PC-9 (cell line): ENCODE measurements at regions not wholly inside any gene's neighbourhood (a gene's known extent, or its start where the extent isn't known, plus 50 kb on each side); places are given as distances from the start of the nearest gene placed in this dataset.

Experiments used
- BruUV-seq: library from RNA; stranded (reverse); fragments of 400-500 nt; replicated peaks from 2 replicates; lab custom pipeline; 2021; lab: Mats Ljungman, UMichigan
- CTCF ChIA-PET: fragments of 300-600 bp; sonication (Branson Sonifier 250); formaldehyde crosslinking; loops from one replicate; lab custom pipeline; 2022; ENCODE audit warnings: antibody characterized with exemption; lab: Charles Lee
- POLR2A ChIA-PET: fragments of 300-600 bp; sonication (Branson Sonifier 250); formaldehyde crosslinking; loops from one replicate; lab custom pipeline; 2022; ENCODE audit warnings: antibody characterized with exemption; ENCODE audit not compliant: unreplicated experiment; lab: Charles Lee
- DNase-seq, 2 experiments: peaks; one replicate each; pipeline versions ENCODE4 v3.0.0 to v3.0.0-alpha.2; 2015 to 2022; ENCODE audit warnings: mixed read lengths in 1 of 2
- H2AFZ ChIP-seq: fragments of 200-600 bp; sonication (generic); 2 replicates; pipeline ENCODE4 v1.8.1; 2017; ENCODE audit warnings: antibody characterized with exemption
- H3F3A ChIP-seq: fragments of 200-600 bp; sonication (generic); 2 replicates; pipeline ENCODE4 v1.8.1; 2017; ENCODE audit warnings: antibody characterized with exemption, mild to moderate bottlenecking, low read depth; ENCODE audit not compliant: insufficient read depth
- H3K27ac ChIP-seq: fragments of 200-600 bp; sonication (generic); 2 replicates; pipeline ENCODE4 v1.6.1; 2016; ENCODE audit warnings: mixed run types
- H3K27me3 ChIP-seq: fragments of 200-600 bp; sonication (generic); 2 replicates; pipeline ENCODE4 v1.6.1; 2016; ENCODE audit warnings: low read depth, mixed run types; ENCODE audit not compliant: insufficient read depth
- H3K36me3 ChIP-seq: fragments of 200-600 bp; sonication (generic); 2 replicates; pipeline ENCODE4 v1.6.1; 2016; ENCODE audit warnings: low read depth, mixed run types
- H3K4me1 ChIP-seq: fragments of 200-600 bp; sonication (generic); replicated peaks from 2 replicates; pipeline ENCODE4 v1.6.1; 2016; ENCODE audit warnings: mixed run types; ENCODE audit not compliant: insufficient read depth
- H3K4me2 ChIP-seq: fragments of 200-600 bp; sonication (generic); 2 replicates; pipeline ENCODE4 v1.6.1; 2017; ENCODE audit warnings: mixed run types
- H3K4me3 ChIP-seq: fragments of 200-600 bp; sonication (generic); 2 replicates; pipeline ENCODE4 v1.6.1; 2016; ENCODE audit warnings: mixed run types
- H3K79me2 ChIP-seq: fragments of 200-600 bp; sonication (generic); 2 replicates; pipeline ENCODE4 v1.6.1; 2017; ENCODE audit warnings: low read depth, mixed run types
- H3K9me2 ChIP-seq: fragments of 200-600 bp; sonication (generic); 2 replicates; pipeline ENCODE4 v1.8.1; 2017; ENCODE audit warnings: mild to moderate bottlenecking; ENCODE audit not compliant: insufficient read depth
- H3K9me3 ChIP-seq: fragments of 200-600 bp; sonication (generic); 2 replicates; pipeline ENCODE4 v1.8.1; 2016; ENCODE audit warnings: low read depth; ENCODE audit not compliant: insufficient read depth
- H4K20me1 ChIP-seq: fragments of 200-600 bp; sonication (generic); 2 replicates; pipeline ENCODE4 v1.8.1; 2017; ENCODE audit not compliant: insufficient read depth
- EZH2 ChIP-seq: fragments of 200-600 bp; sonication (generic); IDR thresholded peaks from 2 replicates; pipeline ENCODE4 v1.8.0; 2017; ENCODE audit warnings: antibody characterized with exemption, low read depth
- intact Hi-C: fragments of 100-400 bp; cut with micrococcal nuclease; formaldehyde crosslinking; loops from one replicate; pipeline ENCODE4 v1.10.0; 2022; ENCODE audit not compliant: unreplicated experiment
- TF ChIP-seq, protein P1 (sequence below): fragments of 200-600 bp; sonication (generic); conservative IDR thresholded peaks from 2 replicates; pipeline ENCODE4 v1.6.1; 2017; ENCODE audit warnings: mixed run types, antibody characterized with exemption, mild to moderate bottlenecking, moderate library complexity

GRCh38 chr21:35491920-35492678, 443.0 kb upstream of the RUNX1 start:
- Histone ChIP-seq H3K79me2 (no peaks in the 10 kb centered on the region), H2AFZ (no peak overlapping the region), H4K20me1 (no peaks in the 10 kb centered on the region), H3K4me1 (no peaks in the 10 kb centered on the region), H3K27me3 (no peaks in the 10 kb centered on the region), H3K4me2 (no peak overlapping the region), H3F3A (no peaks in the 10 kb centered on the region), H3K4me3 (no peak overlapping the region), H3K27ac (no peak overlapping the region), H3K9me3 (no peaks in the 10 kb centered on the region), H3K9me2 (no peaks in the 10 kb centered on the region), H3K36me3 (no peaks in the 10 kb centered on the region)
- POLR2A ChIA-PET: interaction anchor here (0.6 kb wide), 1 partner anchor 55 kb away, joined by 5 read pairs; no protein-coding TSS in a partner anchor
- intact Hi-C loops: no loop called here
- DNase-seq: no peak
- TF ChIP-seq, protein P1, sequence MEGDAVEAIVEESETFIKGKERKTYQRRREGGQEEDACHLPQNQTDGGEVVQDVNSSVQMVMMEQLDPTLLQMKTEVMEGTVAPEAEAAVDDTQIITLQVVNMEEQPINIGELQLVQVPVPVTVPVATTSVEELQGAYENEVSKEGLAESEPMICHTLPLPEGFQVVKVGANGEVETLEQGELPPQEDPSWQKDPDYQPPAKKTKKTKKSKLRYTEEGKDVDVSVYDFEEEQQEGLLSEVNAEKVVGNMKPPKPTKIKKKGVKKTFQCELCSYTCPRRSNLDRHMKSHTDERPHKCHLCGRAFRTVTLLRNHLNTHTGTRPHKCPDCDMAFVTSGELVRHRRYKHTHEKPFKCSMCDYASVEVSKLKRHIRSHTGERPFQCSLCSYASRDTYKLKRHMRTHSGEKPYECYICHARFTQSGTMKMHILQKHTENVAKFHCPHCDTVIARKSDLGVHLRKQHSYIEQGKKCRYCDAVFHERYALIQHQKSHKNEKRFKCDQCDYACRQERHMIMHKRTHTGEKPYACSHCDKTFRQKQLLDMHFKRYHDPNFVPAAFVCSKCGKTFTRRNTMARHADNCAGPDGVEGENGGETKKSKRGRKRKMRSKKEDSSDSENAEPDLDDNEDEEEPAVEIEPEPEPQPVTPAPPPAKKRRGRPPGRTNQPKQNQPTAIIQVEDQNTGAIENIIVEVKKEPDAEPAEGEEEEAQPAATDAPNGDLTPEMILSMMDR: no peak
- no peak for TF ChIP-seq EZH2
- CTCF ChIA-PET: no interaction called here
- BruUV-seq: no TSS peak

DNA sequence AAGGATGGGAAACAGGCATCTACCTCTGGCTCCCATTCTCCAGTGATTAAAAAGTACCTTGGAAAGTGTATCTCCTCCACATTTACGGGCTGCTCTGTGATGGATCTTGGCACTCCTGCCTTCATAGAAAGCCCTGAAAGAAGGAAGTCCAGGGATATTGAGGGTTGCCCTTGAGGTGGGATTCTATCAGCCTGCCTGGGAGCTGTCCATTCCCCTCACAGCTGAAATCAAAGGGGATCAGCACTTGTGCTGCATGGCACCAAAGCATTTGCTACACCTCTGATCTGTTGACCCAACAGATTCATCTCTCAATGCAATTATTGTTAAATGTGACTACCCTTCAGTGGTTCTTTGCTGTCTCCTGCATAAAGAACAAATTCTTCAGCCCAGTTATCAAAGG, 442.0 kb upstream of the RUNX1 start:
- CTCF ChIA-PET: no interaction called here
- no peak overlapping the region for H3K27ac ChIP-seq
- H3K4me1 ChIP-seq: no peaks in the 10 kb centered on the region
- no peaks in the 10 kb centered on the region for H3K9me3 ChIP-seq
- no peaks in the 10 kb centered on the region for H3K9me2 ChIP-seq
- no peaks in the 10 kb centered on the region for H4K20me1 ChIP-seq
- H3F3A ChIP-seq: no peaks in the 10 kb centered on the region
- no peak for DNase-seq
- H3K27me3 ChIP-seq: no peaks in the 10 kb centered on the region
- no peak overlapping the region for H3K4me2 ChIP-seq
- POLR2A ChIA-PET: no interaction called here
- no peak overlapping the region for H3K4me3 ChIP-seq
- no peaks in the 10 kb centered on the region for H3K36me3 ChIP-seq
- H2AFZ ChIP-seq: no peak overlapping the region
- H3K79me2 ChIP-seq: no peaks in the 10 kb centered on the region
- BruUV-seq: no TSS peak
- TF ChIP-seq, protein P1: no peak
- TF ChIP-seq EZH2: no peak
- intact Hi-C loops: no loop called here

- CTCF ChIA-PET: no interaction called here
- H3K27ac ChIP-seq: no peak overlapping the region
- no peaks in the 10 kb centered on the region for H3K9me3 ChIP-seq
- H3K79me2 ChIP-seq: no peaks in the 10 kb centered on the region
- no peak for TF ChIP-seq EZH2
- TF ChIP-seq, protein P1: no peak
- intact Hi-C loops: no loop called here
- no peaks in the 10 kb centered on the region for H4K20me1 ChIP-seq
- H3F3A ChIP-seq: no peaks in the 10 kb centered on the region
- DNase-seq: no peak
- POLR2A ChIA-PET: no interaction called here
- H3K4me3 ChIP-seq: no peak overlapping the region
- no TSS peak for BruUV-seq
- H3K4me2 ChIP-seq: no peak overlapping the region
- H3K36me3 ChIP-seq: no peaks in the 10 kb centered on the region
- H3K27me3 ChIP-seq: no peaks in the 10 kb centered on the region
- no peaks in the 10 kb centered on the region for H3K9me2 ChIP-seq
- H3K4me1 ChIP-seq: no peaks in the 10 kb centered on the region
- no peak overlapping the region for H2AFZ ChIP-seq
These were observed 440.4 kb upstream of the RUNX1 start for GRCh38 chr21:35489389-35489980.
